ENCODE measurements at regions not wholly inside any gene's neighbourhood (a gene's known extent, or its start where the extent isn't known, plus 50 kb on each side); places are given as distances from the start of the nearest gene placed in this dataset.

DNA sequence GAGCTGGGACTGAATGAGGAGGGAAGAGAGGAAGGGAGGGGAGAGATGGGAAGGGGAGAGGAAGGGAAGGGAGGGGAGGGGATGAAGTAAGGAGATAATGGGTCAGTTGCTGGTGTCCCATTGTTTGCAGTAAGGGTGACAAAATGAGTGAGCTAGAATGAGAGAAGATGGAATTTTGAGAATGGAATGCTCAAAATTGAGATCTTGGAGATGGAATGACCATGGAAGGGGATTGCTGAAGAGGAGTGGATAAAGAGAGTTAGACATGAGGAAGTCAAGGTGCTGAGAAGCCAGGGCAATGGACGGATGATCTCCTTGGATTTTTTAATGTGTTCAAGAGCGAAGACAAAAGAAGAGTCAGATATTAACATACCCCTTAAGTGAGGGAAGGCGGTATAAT lies 80.5 kb upstream of the SSTR4 start:
- POLR2A ChIA-PET = no interaction called here
- intact Hi-C loops (cut with micrococcal nuclease; ENCODE audit: unreplicated experiment) (no loop called here), in situ Hi-C loops (cut with MboI) (no loop called here)
- no TSS peak for BruUV-seq (replicated peaks)
- Histone ChIP-seq H3K36me3 (ENCODE audit: control insufficient read depth in 2 of 2, insufficient read depth in 2 of 2, low read length in 1 of 2) (no peaks in the 10 kb centered on the region), H2AFZ (ENCODE audit: control insufficient read depth, low read depth, low read length) (no peak overlapping the region), H3K4me1 (ENCODE audit: control insufficient read depth, insufficient read depth, low read length) (no peaks in the 10 kb centered on the region), H3K27ac (ENCODE audit: control insufficient read depth, insufficient read depth) (no peak overlapping the region), H3K9ac (ENCODE audit: control insufficient read depth, insufficient read depth, low read length) (no peak overlapping the region), H3K27me3 (replicated peaks in 1 of 2; ENCODE audit: control insufficient read depth in 2 of 2, insufficient read depth in 2 of 2, low read length in 1 of 2) (no peaks in the 10 kb centered on the region), H3K4me2 (ENCODE audit: control insufficient read depth, insufficient read depth) (no peak overlapping the region), H3K9me3 (replicated peaks; ENCODE audit: control insufficient read depth, insufficient read depth, low read length) (no peaks in the 10 kb centered on the region), H4K20me1 (ENCODE audit: control insufficient read depth, insufficient read depth) (no peaks in the 10 kb centered on the region), H3K79me2 (ENCODE audit: control insufficient read depth, insufficient read depth, low read length) (no peaks in the 10 kb centered on the region), H3K4me3 (no peak overlapping the region)
- WGBS (ENCODE audit: insufficient coverage, insufficient replicate concordance, low lambda C conversion rate, missing lambda C conversion rate) = 10% methylated on average over 3 of the region's 3 CpGs
- ATAC-seq (no peak), DNase-seq (ENCODE audit: low read depth, low spot score) (no peak), FAIRE-seq (no peak)
- TF ChIP-seq, protein P1, sequence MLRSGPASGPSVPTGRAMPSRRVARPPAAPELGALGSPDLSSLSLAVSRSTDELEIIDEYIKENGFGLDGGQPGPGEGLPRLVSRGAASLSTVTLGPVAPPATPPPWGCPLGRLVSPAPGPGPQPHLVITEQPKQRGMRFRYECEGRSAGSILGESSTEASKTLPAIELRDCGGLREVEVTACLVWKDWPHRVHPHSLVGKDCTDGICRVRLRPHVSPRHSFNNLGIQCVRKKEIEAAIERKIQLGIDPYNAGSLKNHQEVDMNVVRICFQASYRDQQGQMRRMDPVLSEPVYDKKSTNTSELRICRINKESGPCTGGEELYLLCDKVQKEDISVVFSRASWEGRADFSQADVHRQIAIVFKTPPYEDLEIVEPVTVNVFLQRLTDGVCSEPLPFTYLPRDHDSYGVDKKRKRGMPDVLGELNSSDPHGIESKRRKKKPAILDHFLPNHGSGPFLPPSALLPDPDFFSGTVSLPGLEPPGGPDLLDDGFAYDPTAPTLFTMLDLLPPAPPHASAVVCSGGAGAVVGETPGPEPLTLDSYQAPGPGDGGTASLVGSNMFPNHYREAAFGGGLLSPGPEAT (IDR thresholded peaks at IDR 0.05; ENCODE audit: low read depth) = no peak
- TF ChIP-seq CBX5 (IDR thresholded peaks at IDR 0.05; ENCODE audit: low read depth) (no peak), RAD51 (IDR thresholded peaks at IDR 0.05) (no peak), SIN3A (IDR thresholded peaks at IDR 0.05; ENCODE audit: low read depth, low read length) (no peak), SREBF2 (IDR thresholded peaks at IDR 0.05; ENCODE audit: low read length) (no peak), PML (IDR thresholded peaks at IDR 0.05; ENCODE audit: low read length) (no peak)
- TF ChIP-seq, protein P2, sequence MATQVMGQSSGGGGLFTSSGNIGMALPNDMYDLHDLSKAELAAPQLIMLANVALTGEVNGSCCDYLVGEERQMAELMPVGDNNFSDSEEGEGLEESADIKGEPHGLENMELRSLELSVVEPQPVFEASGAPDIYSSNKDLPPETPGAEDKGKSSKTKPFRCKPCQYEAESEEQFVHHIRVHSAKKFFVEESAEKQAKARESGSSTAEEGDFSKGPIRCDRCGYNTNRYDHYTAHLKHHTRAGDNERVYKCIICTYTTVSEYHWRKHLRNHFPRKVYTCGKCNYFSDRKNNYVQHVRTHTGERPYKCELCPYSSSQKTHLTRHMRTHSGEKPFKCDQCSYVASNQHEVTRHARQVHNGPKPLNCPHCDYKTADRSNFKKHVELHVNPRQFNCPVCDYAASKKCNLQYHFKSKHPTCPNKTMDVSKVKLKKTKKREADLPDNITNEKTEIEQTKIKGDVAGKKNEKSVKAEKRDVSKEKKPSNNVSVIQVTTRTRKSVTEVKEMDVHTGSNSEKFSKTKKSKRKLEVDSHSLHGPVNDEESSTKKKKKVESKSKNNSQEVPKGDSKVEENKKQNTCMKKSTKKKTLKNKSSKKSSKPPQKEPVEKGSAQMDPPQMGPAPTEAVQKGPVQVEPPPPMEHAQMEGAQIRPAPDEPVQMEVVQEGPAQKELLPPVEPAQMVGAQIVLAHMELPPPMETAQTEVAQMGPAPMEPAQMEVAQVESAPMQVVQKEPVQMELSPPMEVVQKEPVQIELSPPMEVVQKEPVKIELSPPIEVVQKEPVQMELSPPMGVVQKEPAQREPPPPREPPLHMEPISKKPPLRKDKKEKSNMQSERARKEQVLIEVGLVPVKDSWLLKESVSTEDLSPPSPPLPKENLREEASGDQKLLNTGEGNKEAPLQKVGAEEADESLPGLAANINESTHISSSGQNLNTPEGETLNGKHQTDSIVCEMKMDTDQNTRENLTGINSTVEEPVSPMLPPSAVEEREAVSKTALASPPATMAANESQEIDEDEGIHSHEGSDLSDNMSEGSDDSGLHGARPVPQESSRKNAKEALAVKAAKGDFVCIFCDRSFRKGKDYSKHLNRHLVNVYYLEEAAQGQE (IDR thresholded peaks at IDR 0.05; ENCODE audit: low read depth, low read length) = no peak
- RAD21 ChIA-PET (ENCODE audit: unreplicated experiment) = interaction anchor here (0.7 kb wide), 1 partner anchor 21 kb away, joined by 3 read pairs; no protein-coding TSS in a partner anchor
- CTCF ChIA-PET = interaction anchor here (1.5 kb wide), 1 partner anchor 290 kb away, joined by 3 read pairs; no protein-coding TSS in a partner anchor
- SMC1A ChIA-PET (ENCODE audit: uncharacterized antibody, unreplicated experiment) = interaction anchor here (1.2 kb wide), 1 partner anchor 9 kb away, joined by 5 read pairs; no protein-coding TSS in a partner anchor

All from GM12878 (cell line).